SK-N-SH (cell line): ENCODE measurements at regions not wholly inside any gene's neighbourhood (a gene's known extent, or its start where the extent isn't known, plus 50 kb on each side); places are given as distances from the start of the nearest gene placed in this dataset.

Source experiments
- CTCF ChIA-PET: fragments of 300-600, 350-600 bp; formaldehyde crosslinking; extraction: SDS; loops from one replicate; lab custom pipeline; 2021; lab: Yijun Ruan, JAX
- POLR2A ChIA-PET: fragments of 350-600 bp; sonication (Branson Sonifier 250); formaldehyde crosslinking; extraction: SDS; loops from one replicate; lab custom pipeline; 2020; ENCODE audit warnings: antibody characterized with exemption, inconsistent platforms; lab: Yijun Ruan, JAX
- DNase-seq: peaks from one replicate; pipeline ENCODE4 v3.0.0; 2012
- H2AFZ ChIP-seq: fragments of 200-600 bp; sonication (generic); 2 replicates; pipeline ENCODE4 v1.8.1; 2016; ENCODE audit warnings: antibody characterized with exemption, mild to moderate bottlenecking, low read depth
- H3F3A ChIP-seq: fragments of 200-600 bp; sonication (generic); replicated peaks from 2 replicates; pipeline ENCODE3; 2016; ENCODE audit warnings: antibody characterized with exemption, mild to moderate bottlenecking; ENCODE audit not compliant: insufficient read depth
- H3K27ac ChIP-seq, 2 experiments: fragments of 200-500 bp in 1 of 2; fragments of 200-600 bp in 1 of 2; sonication (Bioruptor generic) in 1 of 2; sonication (generic), shearing (Covaris generic) in 1 of 2; 2 replicates each; pipeline versions ENCODE4 v1.5.1 to v1.6.1; 2014 to 2016; ENCODE audit warnings: low read depth in 2 of 2, inconsistent platforms in 1 of 2, low read length in 1 of 2, mild to moderate bottlenecking in 1 of 2, mixed read lengths in 1 of 2
- H3K27me3 ChIP-seq: fragments of 200-600 bp; sonication (generic), shearing (Covaris generic); 2 replicates; pipeline ENCODE4 v1.6.1; 2016; ENCODE audit warnings: mixed run types; ENCODE audit not compliant: insufficient read depth
- H3K36me3 ChIP-seq, 2 experiments: fragments of 200-500 bp in 1 of 2; fragments of 200-600 bp in 1 of 2; sonication (Bioruptor generic) in 1 of 2; sonication (generic) in 1 of 2; replicated peaks in 1 of 2; 2 replicates each; pipeline versions ENCODE3 to v1.5.1; 2014 to 2016; ENCODE audit warnings: low read length in 1 of 2, mild to moderate bottlenecking in 1 of 2; ENCODE audit not compliant: insufficient read depth in 2 of 2, control insufficient read depth in 1 of 2
- H3K4me1 ChIP-seq, 2 experiments: fragments of 200-500 bp in 1 of 2; fragments of 200-600 bp in 1 of 2; sonication (Bioruptor generic) in 1 of 2; sonication (generic), shearing (Covaris generic) in 1 of 2; 2 replicates each; pipeline versions ENCODE4 v1.5.1 to v1.6.1; 2014 to 2016; ENCODE audit warnings: low read depth in 1 of 2, low read length in 1 of 2, mixed run types in 1 of 2; ENCODE audit not compliant: insufficient read depth in 2 of 2, control insufficient read depth in 1 of 2
- H3K4me2 ChIP-seq: fragments of 200-600 bp; sonication (generic), shearing (Covaris generic); 2 replicates; pipeline ENCODE4 v1.6.1; 2017; ENCODE audit warnings: mixed run types
- H3K4me3 ChIP-seq, 2 experiments: fragments of 200-500 bp in 1 of 2; fragments of 200-600 bp in 1 of 2; sonication (Bioruptor generic) in 1 of 2; sonication (generic), shearing (Covaris generic) in 1 of 2; 2 replicates each; pipeline versions ENCODE4 v1.5.1 to v1.8.1; 2014 to 2016; ENCODE audit warnings: low read depth in 2 of 2, inconsistent platforms in 1 of 2, low read length in 1 of 2, mild to moderate bottlenecking in 1 of 2, mixed read lengths in 1 of 2, moderate library complexity in 1 of 2
- H3K79me2 ChIP-seq: fragments of 200-600 bp; sonication (generic); 2 replicates; pipeline ENCODE4 v1.8.1; 2017; ENCODE audit warnings: mild to moderate bottlenecking; ENCODE audit not compliant: insufficient read depth
- H3K9ac ChIP-seq: fragments of 200-600 bp; sonication (generic); 2 replicates; pipeline ENCODE4 v1.6.1; 2017; ENCODE audit warnings: mixed run types
- H3K9me2 ChIP-seq: fragments of 200-600 bp; sonication (generic); 2 replicates; pipeline ENCODE4 v1.6.1; 2017; ENCODE audit warnings: mixed run types
- H3K9me3 ChIP-seq: fragments of 200-600 bp; sonication (generic); 2 replicates; pipeline ENCODE4 v1.6.1; 2017; ENCODE audit warnings: mixed run types, mild to moderate bottlenecking, moderate library complexity
- H4K20me1 ChIP-seq: fragments of 200-600 bp; sonication (generic); 2 replicates; pipeline ENCODE4 v1.6.1; 2017; ENCODE audit warnings: mild to moderate bottlenecking, mixed run types; ENCODE audit not compliant: insufficient read depth
- EP300 ChIP-seq, 2 experiments: IDR thresholded peaks; 2 replicates each; pipeline versions ENCODE4 v1.4.0 to v1.6.1; 2012; ENCODE audit warnings: borderline replicate concordance in 1 of 2, low read depth in 1 of 2, low read length in 1 of 2
- GABPA ChIP-seq: IDR thresholded peaks from 2 replicates; pipeline ENCODE4 v1.4.0; 2012; ENCODE audit warnings: low read depth, mild to moderate bottlenecking
- MEF2A ChIP-seq: IDR thresholded peaks from 2 replicates; pipeline ENCODE4 v1.4.0; 2012; ENCODE audit warnings: low read depth, borderline replicate concordance
- PBX3 ChIP-seq: IDR thresholded peaks from 2 replicates; pipeline ENCODE4; 2012
- RAD21 ChIP-seq: IDR thresholded peaks from 2 replicates; pipeline ENCODE4 v1.6.1; 2012; ENCODE audit warnings: mild to moderate bottlenecking, low read length
- RCOR1 ChIP-seq: fragments of 150-350 bp; IDR thresholded peaks from 2 replicates; pipeline ENCODE4 v1.6.1; 2017; ENCODE audit warnings: antibody characterized with exemption, low read length
- SIN3A ChIP-seq: IDR thresholded peaks from 2 replicates; pipeline ENCODE4 v1.6.1; 2012; ENCODE audit warnings: low read depth, mild to moderate bottlenecking, low read length, moderate library complexity, borderline replicate concordance
- TCF12 ChIP-seq: IDR thresholded peaks from 2 replicates; pipeline ENCODE4 v1.4.0; 2012
- TEAD4 ChIP-seq: IDR thresholded peaks from 2 replicates; pipeline ENCODE4 v1.4.0; 2012; ENCODE audit warnings: mild to moderate bottlenecking, borderline replicate concordance; ENCODE audit not compliant: insufficient read depth
- WGBS: methylation state at CpG from one replicate; pipeline ENCODE4 v1.1.6; 2017; ENCODE audit warnings: low lambda C conversion rate; 5-methylcytosine and 5-hydroxymethylcytosine counted together
- TF ChIP-seq, protein P1 (sequence below): fragments of 200-600 bp; sonication (generic); IDR thresholded peaks from 2 replicates; pipeline ENCODE4 v1.6.1; 2017; ENCODE audit warnings: antibody characterized with exemption, mild to moderate bottlenecking, moderate library complexity
- TF ChIP-seq, protein P2 (sequence below): IDR thresholded peaks from 2 replicates; pipeline ENCODE4 v1.4.0; 2012; ENCODE audit warnings: low read depth, borderline replicate concordance
- TF ChIP-seq, protein P3 (sequence below): fragments of 150-350 bp; IDR thresholded peaks from 2 replicates; pipeline ENCODE4 v1.6.1; 2016; ENCODE audit warnings: mild to moderate bottlenecking, low read depth, low read length
- TF ChIP-seq, protein P4 (sequence below): IDR thresholded peaks from 2 replicates; pipeline ENCODE4 v1.4.0; 2012; ENCODE audit warnings: low read depth

DNA sequence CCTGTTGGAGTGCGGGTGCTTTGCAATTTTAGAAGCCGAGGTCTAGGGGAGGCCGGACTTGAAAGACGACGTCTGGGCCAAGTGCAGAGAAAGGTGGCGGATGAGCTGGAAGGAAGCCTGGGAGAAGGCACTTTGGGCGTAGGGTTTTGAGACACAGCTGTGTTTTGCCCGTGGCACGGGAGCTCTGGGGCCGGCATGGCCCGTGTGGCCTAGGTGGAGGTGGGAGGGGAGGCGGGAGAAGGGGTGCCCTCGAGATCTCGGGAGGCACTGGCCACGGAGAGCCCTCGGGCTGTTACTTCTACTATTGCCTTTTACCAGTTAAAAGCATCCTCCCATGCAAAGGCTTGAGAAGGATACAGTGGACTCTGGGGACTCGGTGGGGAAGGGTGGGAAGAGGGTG, 161.9 kb downstream of the FOXL1 start (continued):
- TF ChIP-seq, protein P1, sequence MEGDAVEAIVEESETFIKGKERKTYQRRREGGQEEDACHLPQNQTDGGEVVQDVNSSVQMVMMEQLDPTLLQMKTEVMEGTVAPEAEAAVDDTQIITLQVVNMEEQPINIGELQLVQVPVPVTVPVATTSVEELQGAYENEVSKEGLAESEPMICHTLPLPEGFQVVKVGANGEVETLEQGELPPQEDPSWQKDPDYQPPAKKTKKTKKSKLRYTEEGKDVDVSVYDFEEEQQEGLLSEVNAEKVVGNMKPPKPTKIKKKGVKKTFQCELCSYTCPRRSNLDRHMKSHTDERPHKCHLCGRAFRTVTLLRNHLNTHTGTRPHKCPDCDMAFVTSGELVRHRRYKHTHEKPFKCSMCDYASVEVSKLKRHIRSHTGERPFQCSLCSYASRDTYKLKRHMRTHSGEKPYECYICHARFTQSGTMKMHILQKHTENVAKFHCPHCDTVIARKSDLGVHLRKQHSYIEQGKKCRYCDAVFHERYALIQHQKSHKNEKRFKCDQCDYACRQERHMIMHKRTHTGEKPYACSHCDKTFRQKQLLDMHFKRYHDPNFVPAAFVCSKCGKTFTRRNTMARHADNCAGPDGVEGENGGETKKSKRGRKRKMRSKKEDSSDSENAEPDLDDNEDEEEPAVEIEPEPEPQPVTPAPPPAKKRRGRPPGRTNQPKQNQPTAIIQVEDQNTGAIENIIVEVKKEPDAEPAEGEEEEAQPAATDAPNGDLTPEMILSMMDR: no peak
- TF ChIP-seq, protein P2, sequence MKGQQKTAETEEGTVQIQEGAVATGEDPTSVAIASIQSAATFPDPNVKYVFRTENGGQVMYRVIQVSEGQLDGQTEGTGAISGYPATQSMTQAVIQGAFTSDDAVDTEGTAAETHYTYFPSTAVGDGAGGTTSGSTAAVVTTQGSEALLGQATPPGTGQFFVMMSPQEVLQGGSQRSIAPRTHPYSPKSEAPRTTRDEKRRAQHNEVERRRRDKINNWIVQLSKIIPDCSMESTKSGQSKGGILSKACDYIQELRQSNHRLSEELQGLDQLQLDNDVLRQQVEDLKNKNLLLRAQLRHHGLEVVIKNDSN: no peak
- no peak for TF ChIP-seq RCOR1
- TF ChIP-seq RAD21: no peak
- TF ChIP-seq GABPA: no peak
- TF ChIP-seq, protein P3, sequence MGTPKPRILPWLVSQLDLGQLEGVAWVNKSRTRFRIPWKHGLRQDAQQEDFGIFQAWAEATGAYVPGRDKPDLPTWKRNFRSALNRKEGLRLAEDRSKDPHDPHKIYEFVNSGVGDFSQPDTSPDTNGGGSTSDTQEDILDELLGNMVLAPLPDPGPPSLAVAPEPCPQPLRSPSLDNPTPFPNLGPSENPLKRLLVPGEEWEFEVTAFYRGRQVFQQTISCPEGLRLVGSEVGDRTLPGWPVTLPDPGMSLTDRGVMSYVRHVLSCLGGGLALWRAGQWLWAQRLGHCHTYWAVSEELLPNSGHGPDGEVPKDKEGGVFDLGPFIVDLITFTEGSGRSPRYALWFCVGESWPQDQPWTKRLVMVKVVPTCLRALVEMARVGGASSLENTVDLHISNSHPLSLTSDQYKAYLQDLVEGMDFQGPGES: no peak

- Histone ChIP-seq H3K36me3 (no peaks in the 10 kb centered on the region), H3K9me2 (no peaks in the 10 kb centered on the region), H2AFZ (peak overlapping the region; percentile 60; the same call in 1 of the 2 replicates), H4K20me1 (no peaks in the 10 kb centered on the region), H3K27me3 (no peaks in the 10 kb centered on the region), H3K4me2 (peak overlapping the region; percentile 84), H3K27ac (peak overlapping the region; percentile 39 to 93; a peak in 3 of 4 replicates), H3K4me3 (peak overlapping the region; percentile 36 to 60), H3K9me3 (no peaks in the 10 kb centered on the region), H3K9ac (peak overlapping the region; percentile 73), H3K79me2 (no peaks in the 10 kb centered on the region), H3F3A (peaks cover 24% of the 10 kb centered on the region), H3K4me1 (peaks cover 0 to 10% of the 10 kb centered on the region in 2 experiments; a peak in 2 of 4 replicates)
- DNase-seq: no peak
- POLR2A ChIA-PET: no interaction called here
- 17% methylated on average over 25 of the region's 35 CpGs for WGBS
- CTCF ChIA-PET: interaction anchor here (0.8 kb wide), 1 partner anchor 20 kb away, joined by 4 read pairs; no protein-coding TSS in a partner anchor
- TF ChIP-seq PBX3 (peak; percentile 6; the same call in 1 of the 2 replicates), SIN3A (no peak), TEAD4 (no peak), GABPA (peak; percentile 70), EP300 (IDR thresholded peaks at IDR 0.05; ENCODE audit: borderline replicate concordance in 1 of 2, low read depth in 1 of 2, low read length in 1 of 2) (peak in 1 of 2 experiments; percentile 37; a peak in 1 of 4 replicates), TCF12 (peak; percentile 33; the same call in 1 of the 2 replicates), MEF2A (peak; percentile 30; the same call in 1 of the 2 replicates)
- TF ChIP-seq, protein P4, sequence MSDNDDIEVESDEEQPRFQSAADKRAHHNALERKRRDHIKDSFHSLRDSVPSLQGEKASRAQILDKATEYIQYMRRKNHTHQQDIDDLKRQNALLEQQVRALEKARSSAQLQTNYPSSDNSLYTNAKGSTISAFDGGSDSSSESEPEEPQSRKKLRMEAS: peak; percentile 59
Measured at GRCh38 chr16:86740906-86741799, 162.8 kb downstream of the FOXL1 start.
